ENCODE measurements at regions not wholly inside any gene's neighbourhood (a gene's known extent, or its start where the extent isn't known, plus 50 kb on each side); places are given as distances from the start of the nearest gene placed in this dataset.

GRCh38 chr6:56772737-56773184, 130.1 kb upstream of the DST start:
- TF ChIP-seq, protein P1, sequence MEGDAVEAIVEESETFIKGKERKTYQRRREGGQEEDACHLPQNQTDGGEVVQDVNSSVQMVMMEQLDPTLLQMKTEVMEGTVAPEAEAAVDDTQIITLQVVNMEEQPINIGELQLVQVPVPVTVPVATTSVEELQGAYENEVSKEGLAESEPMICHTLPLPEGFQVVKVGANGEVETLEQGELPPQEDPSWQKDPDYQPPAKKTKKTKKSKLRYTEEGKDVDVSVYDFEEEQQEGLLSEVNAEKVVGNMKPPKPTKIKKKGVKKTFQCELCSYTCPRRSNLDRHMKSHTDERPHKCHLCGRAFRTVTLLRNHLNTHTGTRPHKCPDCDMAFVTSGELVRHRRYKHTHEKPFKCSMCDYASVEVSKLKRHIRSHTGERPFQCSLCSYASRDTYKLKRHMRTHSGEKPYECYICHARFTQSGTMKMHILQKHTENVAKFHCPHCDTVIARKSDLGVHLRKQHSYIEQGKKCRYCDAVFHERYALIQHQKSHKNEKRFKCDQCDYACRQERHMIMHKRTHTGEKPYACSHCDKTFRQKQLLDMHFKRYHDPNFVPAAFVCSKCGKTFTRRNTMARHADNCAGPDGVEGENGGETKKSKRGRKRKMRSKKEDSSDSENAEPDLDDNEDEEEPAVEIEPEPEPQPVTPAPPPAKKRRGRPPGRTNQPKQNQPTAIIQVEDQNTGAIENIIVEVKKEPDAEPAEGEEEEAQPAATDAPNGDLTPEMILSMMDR (IDR thresholded peaks at IDR 0.05; ENCODE audit: insufficient read depth, low read depth, low read length, missing control alignments) = no peak
- H3K4me3 ChIP-seq (ENCODE audit: low read depth, low read length) = no peak overlapping the region
- peak; percentile 65 for DNase-seq (ENCODE audit: low read depth)

GRCh38 chr6:56771929-56772607, 129.4 kb upstream of the DST start:
- TF ChIP-seq, protein P1 (IDR thresholded peaks at IDR 0.05; ENCODE audit: insufficient read depth, low read depth, low read length, missing control alignments) = no peak
- H3K4me3 ChIP-seq (ENCODE audit: low read depth, low read length) = no peak overlapping the region
- no peak for DNase-seq (ENCODE audit: low read depth)

DNA sequence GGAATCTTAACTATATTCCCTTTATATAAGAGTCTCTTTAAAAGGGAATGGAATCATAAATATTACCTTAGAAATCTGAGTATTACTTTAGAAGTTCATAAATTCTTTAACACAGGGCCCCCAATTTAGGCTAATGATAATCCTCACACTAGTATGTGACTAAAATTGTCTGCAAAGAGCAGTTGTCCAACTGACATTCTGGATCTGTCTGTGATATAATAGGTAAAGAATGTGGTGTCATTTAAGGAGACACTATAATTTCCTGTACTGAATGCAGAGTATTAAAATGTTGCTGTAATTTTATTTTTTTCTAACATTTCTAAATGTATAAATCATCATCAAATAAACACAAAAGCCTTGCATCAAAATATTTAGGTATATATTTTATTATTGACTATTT, 128.5 kb upstream of the DST start:
- TF ChIP-seq, protein P1 (IDR thresholded peaks at IDR 0.05; ENCODE audit: insufficient read depth, low read depth, low read length, missing control alignments) = no peak
- H3K4me3 ChIP-seq (ENCODE audit: low read depth, low read length) = no peak overlapping the region
- no peak for DNase-seq (ENCODE audit: low read depth)

DNA sequence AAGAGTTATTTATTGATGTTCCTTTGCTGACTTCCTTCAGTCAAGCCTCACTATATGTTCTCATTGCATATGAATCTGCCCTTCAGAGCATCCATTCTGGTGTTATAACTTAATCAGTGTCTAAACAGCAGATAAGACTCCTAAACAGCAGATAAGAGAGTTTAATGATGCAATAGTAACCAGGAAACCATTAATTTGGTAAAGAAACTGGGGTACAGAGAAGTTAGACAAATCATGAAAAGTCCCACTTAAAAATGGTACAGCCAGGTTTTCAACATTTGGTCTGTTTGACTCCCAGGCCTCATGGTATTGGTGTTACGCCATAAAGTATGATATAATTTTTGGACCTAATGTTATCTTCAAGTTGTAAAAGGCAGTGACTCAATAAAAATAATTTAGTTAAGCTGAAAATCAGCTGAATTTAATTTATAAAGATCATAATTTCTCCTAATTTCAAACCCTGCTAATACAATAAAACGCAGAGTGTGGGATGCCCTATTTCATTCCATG, 127.4 kb upstream of the DST start:
- no peak overlapping the region for H3K4me3 ChIP-seq (ENCODE audit: low read depth, low read length)
- no peak for DNase-seq (ENCODE audit: low read depth)
- TF ChIP-seq, protein P1 (IDR thresholded peaks at IDR 0.05; ENCODE audit: insufficient read depth, low read depth, low read length, missing control alignments) = no peak

- TF ChIP-seq, protein P1 (IDR thresholded peaks at IDR 0.05; ENCODE audit: insufficient read depth, low read depth, low read length, missing control alignments) = no peak
- peak; percentile 56 for DNase-seq (ENCODE audit: low read depth)
- H3K4me3 ChIP-seq (ENCODE audit: low read depth, low read length) = peak overlapping the region; percentile 3
Observed at GRCh38 chr6:56767892-56768531, 125.3 kb upstream of the DST start.

DNA sequence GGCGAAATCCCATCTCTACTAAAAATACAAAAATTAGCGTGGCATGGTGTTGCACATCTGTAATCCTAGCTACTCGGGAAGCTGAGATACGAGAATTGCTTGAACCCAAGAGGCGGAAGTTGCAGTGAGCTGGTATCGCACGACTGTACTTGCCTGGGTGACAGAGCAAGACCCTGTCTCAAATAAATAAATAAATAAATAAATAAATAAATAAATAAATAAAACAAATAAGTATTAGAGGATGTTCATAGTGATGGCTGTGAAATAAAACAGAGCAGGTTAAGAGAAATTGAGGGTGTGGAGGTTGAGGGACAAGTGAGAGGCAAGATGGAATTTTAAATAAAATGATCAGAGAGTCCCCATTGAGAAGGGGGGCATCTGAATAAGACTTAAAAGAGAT, 124.7 kb upstream of the DST start:
- TF ChIP-seq, protein P1 (IDR thresholded peaks at IDR 0.05; ENCODE audit: insufficient read depth, low read depth, low read length, missing control alignments) = no peak
- H3K4me3 ChIP-seq (ENCODE audit: low read depth, low read length) = peak overlapping the region; percentile 0; the same call in 1 of the 2 replicates

More for the DNA sequence above, 124.7 kb upstream of the DST start:
- no peak for DNase-seq (ENCODE audit: low read depth)
